ENCODE measurements at regions not wholly inside any gene's neighbourhood (a gene's known extent, or its start where the extent isn't known, plus 50 kb on each side); places are given as distances from the start of the nearest gene placed in this dataset.

GRCh38 chr6:168719901-168720300 is 278.9 kb downstream of the SMOC2 start:
- ATAC-seq (ENCODE audit: poor library complexity) (no peak), DNase-seq (no peak)
- intact Hi-C loops (cut with DNase I), result no loop called here

- no peak for ATAC-seq (ENCODE audit: poor library complexity)
- no peak for DNase-seq
- intact Hi-C loops (cut with DNase I), result no loop called here
Observed at GRCh38 chr6:168718821-168719475, 278.0 kb downstream of the SMOC2 start.
